B cell (primary cell): ENCODE measurements at regions not wholly inside any gene's neighbourhood (a gene's known extent, or its start where the extent isn't known, plus 50 kb on each side); places are given as distances from the start of the nearest gene placed in this dataset.

Experiments
- ATAC-seq: fragments of 200-7000 bp; cut with Tn5 transposase; one replicate; pipeline ENCODE4 v1.10.0; 2021; ENCODE audit warnings: low read depth, mild to moderate bottlenecking, moderate number of reproducible peaks, moderate library complexity
- CTCF ChIA-PET: fragments of 350-600 bp; sonication (Branson Sonifier 250); formaldehyde crosslinking; loops from one replicate; lab custom pipeline; 2021; ENCODE audit warnings: antibody characterized with exemption, inconsistent platforms; lab: Charles Lee
- POLR2A ChIA-PET: fragments of 350-600 bp; sonication (Branson Sonifier 250); formaldehyde crosslinking; loops from one replicate; lab custom pipeline; 2021; ENCODE audit warnings: antibody characterized with exemption; lab: Charles Lee
- DNase-seq: peaks from one replicate; pipeline ENCODE4 v3.0.0; 2013
- H2AFZ ChIP-seq: 2 replicates; pipeline ENCODE4 v1.6.1; 2012; ENCODE audit warnings: mild to moderate bottlenecking, low read depth, low read length; ENCODE audit not compliant: insufficient read depth, poor library complexity, severe bottlenecking
- H3K27ac ChIP-seq, 2 donors: 1 replicate in 1 of 2; 2 replicates in 1 of 2; pipeline ENCODE4 v1.5.1; 2012 to 2013; ENCODE audit warnings: low read length in 2 of 2, mild to moderate bottlenecking in 2 of 2, moderate library complexity in 1 of 2
- H3K27me3 ChIP-seq, 4 experiments: fragments of 200-600 bp in 1 of 4; sonication (generic) in 1 of 4; replicated peaks in 1 of 4; 1 replicate in 2 of 4; 2 replicates in 2 of 4; pipeline versions ENCODE4 v1.6.1 to v1.7.0; 2013 to 2016; ENCODE audit warnings: low read length in 3 of 4, mild to moderate bottlenecking in 2 of 4, mixed read lengths in 1 of 4, moderate library complexity in 1 of 4; ENCODE audit not compliant: insufficient read depth in 4 of 4, control insufficient read depth in 3 of 4; ENCODE audit errors: control extremely low read depth in 1 of 4
- H3K36me3 ChIP-seq, 2 experiments: replicated peaks in 1 of 2; 1 replicate in 1 of 2; 2 replicates in 1 of 2; pipeline versions ENCODE4 v1.6.1 to v1.7.1; 2013; ENCODE audit warnings: low read length in 1 of 2; ENCODE audit not compliant: insufficient read depth in 2 of 2, control insufficient read depth in 1 of 2; ENCODE audit errors: control extremely low read depth in 1 of 2, extremely low read depth in 1 of 2
- H3K4me1 ChIP-seq, 2 donors: fragments of 200-600 bp in 1 of 2; sonication (generic) in 1 of 2; 1 replicate in 1 of 2; 2 replicates in 1 of 2; pipeline versions ENCODE4 v1.5.1 to v1.6.1; 2013 to 2017; ENCODE audit warnings: low read length in 2 of 2; ENCODE audit not compliant: control insufficient read depth in 2 of 2, insufficient read depth in 2 of 2
- H3K4me2 ChIP-seq: replicated peaks from 2 replicates; pipeline ENCODE3; 2012; ENCODE audit warnings: mild to moderate bottlenecking, low read depth, low read length; ENCODE audit not compliant: poor library complexity, severe bottlenecking
- H3K4me3 ChIP-seq, 5 experiments: fragments of 200-600 bp in 1 of 5; sonication (generic) in 1 of 5; 1 replicate in 3 of 5; 2 replicates in 2 of 5; pipeline versions ENCODE4 v1.5.1 to v1.7.0; 2011 to 2016; ENCODE audit warnings: low read length in 4 of 5, mild to moderate bottlenecking in 4 of 5, low read depth in 2 of 5, control low read depth in 1 of 5, moderate library complexity in 1 of 5; ENCODE audit not compliant: insufficient read depth in 1 of 5; ENCODE audit errors: control extremely low read depth in 1 of 5, extremely low read depth in 1 of 5
- H3K79me2 ChIP-seq: fragments of 200-600 bp; sonication (generic); one replicate; pipeline ENCODE4 v1.6.0; 2016; ENCODE audit warnings: low read length; ENCODE audit not compliant: control insufficient read depth, insufficient read depth
- H3K9ac ChIP-seq: fragments of 200-600 bp; sonication (generic); 2 replicates; pipeline ENCODE4 v1.6.1; 2017; ENCODE audit warnings: mild to moderate bottlenecking, low read length, moderate library complexity
- H3K9me3 ChIP-seq, 3 donors: one replicate each; pipeline versions ENCODE4 v1.6.1 to v1.7.1; 2013; ENCODE audit warnings: low read length in 2 of 3; ENCODE audit not compliant: control insufficient read depth in 2 of 3, insufficient read depth in 1 of 3; ENCODE audit errors: control extremely low read depth in 1 of 3
- H4K20me1 ChIP-seq: 2 replicates; pipeline ENCODE4 v1.6.0; 2012; ENCODE audit warnings: mild to moderate bottlenecking, low read length; ENCODE audit not compliant: insufficient read depth, control insufficient read depth, poor library complexity, severe bottlenecking
- H3K27ac Mint-ChIP-seq: one replicate; pipeline ENCODE4 v1.8.0; 2021; ENCODE audit warnings: mixed read lengths
- H3K27me3 Mint-ChIP-seq: one replicate; pipeline ENCODE4 v1.8.0; 2021; ENCODE audit warnings: mixed read lengths
- H3K4me1 Mint-ChIP-seq: one replicate; pipeline ENCODE4 v1.8.0; 2021; ENCODE audit warnings: mixed read lengths
- H3K4me3 Mint-ChIP-seq: one replicate; pipeline ENCODE4 v1.8.0; 2021; ENCODE audit warnings: mixed read lengths
- H3K9me3 Mint-ChIP-seq: one replicate; pipeline ENCODE4 v1.8.0; 2022; ENCODE audit warnings: mixed read lengths; ENCODE audit not compliant: insufficient read depth
- CTCF ChIP-seq: fragments of 200-600 bp; IDR thresholded peaks from one replicate; pipeline ENCODE4 v1.8.0; 2022; ENCODE audit warnings: antibody characterized with exemption, mild to moderate bottlenecking
- EZH2 ChIP-seq: IDR thresholded peaks from 2 replicates; pipeline ENCODE4 v1.6.1; 2012; ENCODE audit warnings: borderline replicate concordance, low read depth, mild to moderate bottlenecking, moderate library complexity, low read length; ENCODE audit not compliant: insufficient read depth, poor library complexity, severe bottlenecking
- WGBS: methylation state at CpG from one replicate; pipeline ENCODE4 v1.1.5; 2013; ENCODE audit warnings: missing lambda C conversion rate; ENCODE audit not compliant: insufficient coverage; 5-methylcytosine and 5-hydroxymethylcytosine counted together
- intact Hi-C: fragments of 100-400 bp; cut with micrococcal nuclease; formaldehyde crosslinking; loops from one replicate; pipeline ENCODE4 v1.10.0; 2022

GRCh38 chr6:134543128-134543527 is 225.2 kb upstream of the SGK1 start:
- ChIA-PET POLR2A (no interaction called here), CTCF (no interaction called here)
- H3K9me3 ChIP-seq = no peaks in the 10 kb centered on the region
- no peaks in the 10 kb centered on the region for H3K9me3 Mint-ChIP-seq
- no peaks in the 10 kb centered on the region for H4K20me1 ChIP-seq
- H3K27me3 ChIP-seq = no peaks in the 10 kb centered on the region
- H3K4me3 ChIP-seq = no peak overlapping the region
- no peak overlapping the region for H3K9ac ChIP-seq
- TF ChIP-seq CTCF = no peak
- no peak for TF ChIP-seq EZH2
- ATAC-seq (no peak), DNase-seq (no peak)
- no peak overlapping the region for H3K27ac Mint-ChIP-seq
- H3K27me3 Mint-ChIP-seq = peaks cover 3% of the 10 kb centered on the region
- no peaks in the 10 kb centered on the region for H3K36me3 ChIP-seq
- H3K4me2 ChIP-seq = no peak overlapping the region
- no peaks in the 10 kb centered on the region for H3K4me1 Mint-ChIP-seq
- no CpG with 5 or more reads among the region's 1 CpG for WGBS
- intact Hi-C loops = no loop called here
- H2AFZ ChIP-seq = no peak overlapping the region
- H3K27ac ChIP-seq = no peak overlapping the region
- no peaks in the 10 kb centered on the region for H3K4me1 ChIP-seq
- no peak overlapping the region for H3K4me3 Mint-ChIP-seq
- H3K79me2 ChIP-seq = no peaks in the 10 kb centered on the region

- DNase-seq = no peak
- Mint-ChIP-seq H3K4me1 (no peaks in the 10 kb centered on the region), H3K27ac (no peak overlapping the region), H3K4me3 (no peak overlapping the region), H3K9me3 (no peaks in the 10 kb centered on the region), H3K27me3 (peaks cover 3% of the 10 kb centered on the region)
- no CpG with 5 or more reads among the region's 4 CpGs for WGBS
- TF ChIP-seq CTCF = no peak
- no peak for TF ChIP-seq EZH2
- Histone ChIP-seq H3K9me3 (no peaks in the 10 kb centered on the region), H3K27ac (no peak overlapping the region), H3K36me3 (no peaks in the 10 kb centered on the region), H3K4me1 (no peaks in the 10 kb centered on the region), H2AFZ (no peak overlapping the region), H3K4me3 (no peak overlapping the region), H3K27me3 (no peaks in the 10 kb centered on the region), H4K20me1 (no peaks in the 10 kb centered on the region), H3K9ac (no peak overlapping the region), H3K4me2 (no peak overlapping the region), H3K79me2 (no peaks in the 10 kb centered on the region)
- ChIA-PET CTCF (no interaction called here), POLR2A (no interaction called here)
- no peak for ATAC-seq
- intact Hi-C loops = no loop called here
These were observed 223.1 kb upstream of the SGK1 start for GRCh38 chr6:134541001-134541400.
